PC-3 (cell line): ENCODE measurements at regions not wholly inside any gene's neighbourhood (a gene's known extent, or its start where the extent isn't known, plus 50 kb on each side); places are given as distances from the start of the nearest gene placed in this dataset.

Experiments used
- EZH2 ChIP-seq: fragments of 300-600 bp; sonication (generic); IDR thresholded peaks from one replicate; pipeline ENCODE4 v1.6.1; 2017; ENCODE audit warnings: antibody characterized with exemption, mild to moderate bottlenecking, low read length; ENCODE audit not compliant: unreplicated experiment
- EZH2phosphoT487 ChIP-seq: fragments of 300-600 bp; sonication (generic); IDR thresholded peaks from 2 replicates; pipeline ENCODE4 v1.6.1; 2018; ENCODE audit warnings: mild to moderate bottlenecking, antibody characterized with exemption, low read length, borderline replicate concordance
- TF ChIP-seq, protein P1 (sequence below): fragments of 300-600 bp; sonication (generic); conservative IDR thresholded peaks from 2 replicates; pipeline ENCODE4 v1.5.1; 2017; ENCODE audit warnings: antibody characterized with exemption, low read depth, mild to moderate bottlenecking, low read length

- TF ChIP-seq, protein P1, sequence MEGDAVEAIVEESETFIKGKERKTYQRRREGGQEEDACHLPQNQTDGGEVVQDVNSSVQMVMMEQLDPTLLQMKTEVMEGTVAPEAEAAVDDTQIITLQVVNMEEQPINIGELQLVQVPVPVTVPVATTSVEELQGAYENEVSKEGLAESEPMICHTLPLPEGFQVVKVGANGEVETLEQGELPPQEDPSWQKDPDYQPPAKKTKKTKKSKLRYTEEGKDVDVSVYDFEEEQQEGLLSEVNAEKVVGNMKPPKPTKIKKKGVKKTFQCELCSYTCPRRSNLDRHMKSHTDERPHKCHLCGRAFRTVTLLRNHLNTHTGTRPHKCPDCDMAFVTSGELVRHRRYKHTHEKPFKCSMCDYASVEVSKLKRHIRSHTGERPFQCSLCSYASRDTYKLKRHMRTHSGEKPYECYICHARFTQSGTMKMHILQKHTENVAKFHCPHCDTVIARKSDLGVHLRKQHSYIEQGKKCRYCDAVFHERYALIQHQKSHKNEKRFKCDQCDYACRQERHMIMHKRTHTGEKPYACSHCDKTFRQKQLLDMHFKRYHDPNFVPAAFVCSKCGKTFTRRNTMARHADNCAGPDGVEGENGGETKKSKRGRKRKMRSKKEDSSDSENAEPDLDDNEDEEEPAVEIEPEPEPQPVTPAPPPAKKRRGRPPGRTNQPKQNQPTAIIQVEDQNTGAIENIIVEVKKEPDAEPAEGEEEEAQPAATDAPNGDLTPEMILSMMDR, result no peak
- TF ChIP-seq EZH2 (no peak), EZH2phosphoT487 (no peak)
These were observed 422.1 kb upstream of the SALL1 start for GRCh38 chr16:51573191-51573590.
